NCI-H345 treated with DMSO at 0.1 percent for 48 hours (cell line): ENCODE measurements at regions not wholly inside any gene's neighbourhood (a gene's known extent, or its start where the extent isn't known, plus 50 kb on each side); places are given as distances from the start of the nearest gene placed in this dataset.
"Not testable (repeated sequence)": the region's sequence is repeated elsewhere in the genome, so short reads cannot be mapped to it uniquely, and the experiment has no call there.

Experiments
- DNase-seq: peaks from one replicate; lab custom pipeline; 2025; ENCODE audit not compliant: unreplicated experiment; lab: John Stamatoyannopoulos, UW

- DNase-seq, result no peak
These were observed 78.0 kb upstream of the RPS6KA2 start for GRCh38 chr6:166705069-166705468.

GRCh38 chr6:166704171-166704570, 77.1 kb upstream of the RPS6KA2 start:
- no peak for DNase-seq

GRCh38 chr6:166703149-166703710, 76.2 kb upstream of the RPS6KA2 start:
- DNase-seq, result no peak

DNA sequence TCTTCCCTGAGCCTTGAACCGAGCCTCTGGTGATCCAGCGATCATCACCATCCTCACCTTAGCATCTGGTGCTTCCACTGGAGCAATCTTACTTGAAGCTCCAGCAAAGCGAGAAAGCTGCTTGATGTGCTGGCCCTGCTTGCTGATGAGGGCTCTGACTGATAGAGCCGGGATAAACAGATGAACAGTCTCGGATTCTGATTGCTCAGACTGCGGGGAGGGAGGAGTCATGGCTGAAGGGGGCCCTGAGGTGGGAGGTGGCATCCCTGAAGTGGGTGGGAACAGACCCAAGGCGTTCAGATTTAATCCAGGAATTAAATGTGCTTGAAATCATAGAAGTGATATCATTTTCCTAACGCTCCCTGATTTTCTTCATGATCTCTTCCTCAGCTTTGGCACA, 74.4 kb upstream of the RPS6KA2 start:
- DNase-seq, result not testable (repeated sequence)

GRCh38 chr6:166700871-166701270, 73.8 kb upstream of the RPS6KA2 start:
- DNase-seq, result not testable (repeated sequence)

- no peak for DNase-seq
These were observed 70.1 kb upstream of the RPS6KA2 start for GRCh38 chr6:166697113-166697512.

- no peak for DNase-seq
These were observed 66.8 kb upstream of the RPS6KA2 start for GRCh38 chr6:166693880-166694279.

DNA sequence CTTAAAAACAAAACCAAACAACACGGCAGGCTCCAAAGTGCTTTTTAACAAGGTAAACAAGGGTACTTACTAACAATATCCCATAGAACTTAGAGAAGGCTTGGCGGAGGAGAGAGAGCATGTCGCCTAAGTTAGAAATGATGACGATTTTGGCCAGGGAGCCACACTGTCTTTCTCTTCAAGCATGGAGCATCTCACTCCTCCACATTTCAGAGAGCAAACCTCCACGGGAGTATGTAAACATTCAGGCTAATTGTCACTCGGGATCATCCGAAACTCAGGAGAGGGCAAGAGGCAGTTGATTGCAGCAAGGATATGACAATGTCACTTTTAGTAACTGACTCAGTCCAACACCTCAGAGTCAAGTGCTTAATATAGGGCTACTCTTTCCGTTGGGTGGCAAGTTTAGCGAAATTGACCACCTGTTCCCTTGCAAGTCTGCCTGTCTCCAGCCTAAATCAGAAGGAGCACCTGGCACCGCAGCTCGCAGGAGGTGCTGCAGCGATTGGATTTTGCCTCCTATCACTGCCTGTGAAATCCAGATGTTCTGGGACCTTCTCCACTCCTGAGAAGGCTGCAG, 65.8 kb upstream of the RPS6KA2 start:
- no peak for DNase-seq

DNA sequence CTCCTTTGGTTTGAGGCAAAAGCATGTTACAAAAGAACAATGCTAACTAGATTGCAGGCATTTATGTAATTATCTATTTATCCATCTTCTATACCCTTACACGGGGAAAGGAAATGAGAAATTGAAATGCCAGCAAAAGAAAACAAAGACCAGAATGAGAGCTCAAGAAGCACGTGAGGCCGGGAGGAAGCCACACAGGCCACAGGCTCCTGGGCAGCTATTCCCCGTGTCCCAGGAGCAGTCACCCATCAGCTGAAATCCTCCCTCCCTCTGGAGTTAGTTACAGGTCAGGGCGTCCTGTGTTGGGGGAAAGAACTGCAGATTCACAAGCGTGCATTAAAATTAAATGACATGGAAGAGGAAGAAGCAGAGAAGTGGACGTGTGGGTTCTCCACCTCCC, 64.7 kb upstream of the RPS6KA2 start:
- DNase-seq, result no peak

DNA sequence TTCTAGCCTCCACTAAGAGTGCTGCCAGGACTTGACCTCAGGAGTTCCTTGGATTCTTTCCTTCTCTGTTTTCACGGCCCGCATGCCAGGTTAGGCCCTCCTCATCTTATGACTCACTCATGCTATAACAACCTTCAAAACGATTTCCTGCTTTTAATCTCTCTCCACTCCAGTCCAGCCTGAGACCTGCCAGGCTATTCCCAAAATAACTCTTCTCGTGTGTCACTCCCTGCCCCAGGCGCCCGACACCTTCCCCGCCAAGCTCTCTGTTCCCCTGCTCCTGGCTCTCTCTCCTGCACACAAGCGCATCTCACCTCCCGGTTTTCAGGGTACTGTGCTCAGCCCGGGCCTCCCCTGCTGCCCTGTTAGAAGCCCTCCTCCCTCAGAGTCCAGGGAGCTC, 64.1 kb upstream of the RPS6KA2 start:
- DNase-seq, result no peak

- DNase-seq, result no peak
These were observed 62.6 kb upstream of the RPS6KA2 start for GRCh38 chr6:166689687-166690086.

DNA sequence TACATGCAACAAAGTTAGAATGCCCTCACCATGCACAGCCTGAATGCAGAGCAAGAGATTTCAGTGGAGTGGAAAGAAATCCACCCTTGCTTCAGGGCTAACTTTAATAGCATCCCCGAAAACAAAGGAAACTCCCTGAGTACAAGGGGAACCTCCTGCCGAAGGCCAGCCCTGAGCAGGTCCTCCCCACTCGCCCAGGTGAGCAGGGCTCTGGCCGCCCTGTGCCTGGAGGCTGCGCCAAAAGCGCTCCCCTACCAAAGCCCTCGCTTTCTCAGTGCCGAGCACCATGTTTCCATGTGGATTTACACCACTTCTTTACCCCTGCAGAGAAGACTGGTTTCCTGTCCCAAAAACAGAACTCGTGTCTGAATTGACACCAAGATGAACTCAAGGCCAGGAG, 61.9 kb upstream of the RPS6KA2 start:
- no peak for DNase-seq

DNA sequence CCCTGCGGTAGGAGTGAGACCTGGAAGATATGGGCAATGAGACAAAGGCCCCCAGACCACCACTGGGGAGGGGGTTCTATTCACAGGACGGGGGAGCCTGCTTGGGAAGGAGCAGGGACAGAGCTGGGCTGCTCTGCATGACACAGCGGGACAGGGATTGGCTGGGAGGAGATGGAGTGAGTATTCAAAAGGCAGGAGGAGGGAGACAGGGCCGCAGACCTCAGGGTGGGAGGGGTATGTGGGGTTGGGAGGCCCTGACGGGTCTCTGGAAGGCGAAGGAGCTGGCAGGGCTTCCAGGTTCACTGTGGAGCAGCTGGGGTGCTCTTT, 60.8 kb upstream of the RPS6KA2 start:
- no peak for DNase-seq

DNA sequence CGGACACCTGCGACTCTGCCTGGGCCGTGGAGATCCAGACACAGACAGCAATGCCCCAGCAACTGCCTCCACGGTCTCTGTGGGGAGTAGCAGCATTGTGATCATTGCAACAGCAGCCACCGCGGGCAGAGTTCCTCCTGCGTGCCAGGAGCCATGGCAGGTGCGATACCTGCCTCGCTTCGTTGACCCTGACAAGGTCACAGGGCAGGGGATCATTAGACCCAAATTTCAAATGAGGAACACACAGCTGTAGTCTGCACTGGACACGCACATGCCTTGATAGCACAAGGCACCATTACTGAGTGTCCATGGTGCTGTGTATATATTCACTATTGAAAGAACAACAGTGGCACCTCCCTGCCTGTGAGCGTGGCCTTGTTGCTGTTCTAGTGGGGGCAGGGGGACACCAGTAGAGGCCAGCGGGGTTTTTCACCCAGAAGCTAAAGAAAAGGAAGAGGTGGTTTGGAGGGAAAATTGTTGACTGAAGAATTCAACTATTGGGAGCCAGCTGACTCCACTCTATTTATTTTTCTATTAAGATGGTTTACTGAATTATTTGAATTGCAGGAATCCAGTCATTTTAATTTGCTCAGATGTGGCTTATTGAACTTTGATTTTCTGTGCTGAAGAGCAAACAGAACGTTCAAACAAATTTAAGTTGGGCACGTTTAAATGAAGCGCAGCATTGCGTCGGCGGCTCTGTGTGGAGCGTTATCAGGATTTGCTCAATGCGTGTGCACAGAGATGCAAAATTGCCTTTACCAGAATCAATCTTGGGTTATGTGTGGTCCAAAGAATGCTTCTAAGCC, 60.2 kb upstream of the RPS6KA2 start:
- no peak for DNase-seq

GRCh38 chr6:166686317-166686716, 59.3 kb upstream of the RPS6KA2 start:
- DNase-seq, result no peak

- DNase-seq, result no peak
These were observed 57.8 kb upstream of the RPS6KA2 start for GRCh38 chr6:166684866-166685265.

- DNase-seq, result no peak
These were observed 57.1 kb upstream of the RPS6KA2 start for GRCh38 chr6:166684170-166684569.

- DNase-seq, result no peak
These were observed 56.4 kb upstream of the RPS6KA2 start for GRCh38 chr6:166683477-166683876.

- DNase-seq, result no peak
These were observed 52.5 kb upstream of the RPS6KA2 start for GRCh38 chr6:166679566-166679965.

DNA sequence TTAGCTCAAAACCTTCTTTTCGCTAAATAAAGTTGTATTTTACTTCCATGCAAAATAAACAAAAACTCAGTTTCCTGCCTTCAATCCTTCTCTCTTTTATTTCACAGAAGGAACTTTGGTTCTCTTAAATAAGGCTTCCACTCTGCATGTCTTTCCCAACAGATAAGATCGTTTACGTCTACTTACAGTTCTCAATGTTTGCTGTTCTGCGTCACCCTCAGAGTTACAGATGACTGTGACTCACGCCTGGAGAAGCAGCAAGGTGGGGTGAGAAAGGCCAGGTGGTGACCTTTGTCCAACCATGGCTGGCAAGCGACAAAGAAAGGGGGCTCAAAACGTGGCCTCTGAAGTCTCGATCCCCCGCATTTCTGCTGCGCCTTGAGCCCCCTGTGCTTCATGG, 51.4 kb upstream of the RPS6KA2 start:
- DNase-seq, result no peak

- DNase-seq, result no peak
These were observed 50.9 kb upstream of the RPS6KA2 start for GRCh38 chr6:166677941-166678340.
